Testis (tissue), 2 donors: ENCODE measurements at regions not wholly inside any gene's neighbourhood (a gene's known extent, or its start where the extent isn't known, plus 50 kb on each side); places are given as distances from the start of the nearest gene placed in this dataset.

ENCODE experiments used
- POLR2A ChIP-seq: fragments of 450-650 bp; IDR thresholded peaks from one replicate; pipeline ENCODE4 v1.6.1; 2017; ENCODE audit warnings: antibody characterized with exemption, mild to moderate bottlenecking, moderate library complexity
- TF ChIP-seq, protein P1 (sequence below), 3 experiments: fragments of 450-650 bp in 2 of 3; fragments of 200-600 bp in 1 of 3; sonication (generic) in 1 of 3; IDR thresholded peaks; one replicate each; pipeline ENCODE4 v1.5.1; 2016 to 2019; ENCODE audit warnings: antibody characterized with exemption in 3 of 3, mild to moderate bottlenecking in 2 of 3, moderate library complexity in 1 of 3

DNA sequence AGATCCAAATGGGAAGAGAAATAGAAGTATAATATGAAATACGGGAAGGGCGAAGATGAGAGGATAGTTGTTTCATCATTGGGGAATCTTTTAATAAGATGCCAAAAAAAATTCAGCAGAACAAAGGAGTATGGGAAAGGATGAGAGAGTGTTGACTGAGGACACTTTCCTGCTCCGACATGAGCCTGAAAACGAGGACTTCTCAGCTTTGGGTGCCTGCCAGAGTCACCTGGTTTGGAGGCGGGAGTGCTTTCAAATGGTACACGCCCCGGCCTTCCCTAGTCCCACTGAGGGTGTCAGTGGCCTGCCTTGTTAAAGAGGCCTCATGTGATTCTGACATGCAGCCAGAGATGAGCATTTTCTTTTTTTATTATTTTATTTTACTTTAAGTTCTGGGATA is 250.9 kb downstream of the ANKRD60 start:
- TF ChIP-seq POLR2A: no peak
- TF ChIP-seq, protein P1, sequence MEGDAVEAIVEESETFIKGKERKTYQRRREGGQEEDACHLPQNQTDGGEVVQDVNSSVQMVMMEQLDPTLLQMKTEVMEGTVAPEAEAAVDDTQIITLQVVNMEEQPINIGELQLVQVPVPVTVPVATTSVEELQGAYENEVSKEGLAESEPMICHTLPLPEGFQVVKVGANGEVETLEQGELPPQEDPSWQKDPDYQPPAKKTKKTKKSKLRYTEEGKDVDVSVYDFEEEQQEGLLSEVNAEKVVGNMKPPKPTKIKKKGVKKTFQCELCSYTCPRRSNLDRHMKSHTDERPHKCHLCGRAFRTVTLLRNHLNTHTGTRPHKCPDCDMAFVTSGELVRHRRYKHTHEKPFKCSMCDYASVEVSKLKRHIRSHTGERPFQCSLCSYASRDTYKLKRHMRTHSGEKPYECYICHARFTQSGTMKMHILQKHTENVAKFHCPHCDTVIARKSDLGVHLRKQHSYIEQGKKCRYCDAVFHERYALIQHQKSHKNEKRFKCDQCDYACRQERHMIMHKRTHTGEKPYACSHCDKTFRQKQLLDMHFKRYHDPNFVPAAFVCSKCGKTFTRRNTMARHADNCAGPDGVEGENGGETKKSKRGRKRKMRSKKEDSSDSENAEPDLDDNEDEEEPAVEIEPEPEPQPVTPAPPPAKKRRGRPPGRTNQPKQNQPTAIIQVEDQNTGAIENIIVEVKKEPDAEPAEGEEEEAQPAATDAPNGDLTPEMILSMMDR (IDR thresholded peaks at IDR 0.05): no peak
